K562 (cell line): ENCODE measurements at regions not wholly inside any gene's neighbourhood (a gene's known extent, or its start where the extent isn't known, plus 50 kb on each side); places are given as distances from the start of the nearest gene placed in this dataset.
"Not testable (repeated sequence)": the region's sequence is repeated elsewhere in the genome, so short reads cannot be mapped to it uniquely, and the experiment has no call there.

Experiments used
- CTCF ChIP-seq, 3 experiments: IDR thresholded peaks in 2 of 3; conservative IDR thresholded peaks in 1 of 3; 2 replicates each; pipeline ENCODE4 v1.5.1; 2011 to 2012; ENCODE audit warnings: low read length in 3 of 3, mild to moderate bottlenecking in 3 of 3, control low read depth in 2 of 3, improper control_type of control experiment in 1 of 3, inconsistent platforms in 1 of 3, low read depth in 1 of 3, mixed read lengths in 1 of 3, moderate library complexity in 1 of 3; ENCODE audit not compliant: insufficient read depth in 2 of 3
- ELF1 ChIP-seq: fragments of 200-800 bp; sonication (Bioruptor generic); IDR thresholded peaks from 2 replicates; pipeline ENCODE4 v1.6.1; 2016; ENCODE audit warnings: missing genetic modification characterization, missing compliant biosample characterization
- IRF1 ChIP-seq: sonication (generic); formaldehyde crosslinking; IDR thresholded peaks from 2 replicates; pipeline ENCODE4 v1.8.0; 2022; ENCODE audit warnings: missing genetic modification reagents, mild to moderate bottlenecking, borderline replicate concordance
- IRF9 ChIP-seq: fragments of 450-650 bp; IDR thresholded peaks from 2 replicates; pipeline ENCODE4 v1.6.1; 2016; ENCODE audit warnings: missing biosample characterization, missing genetic modification characterization
- MAFK ChIP-seq: IDR thresholded peaks from 2 replicates; pipeline ENCODE4 v1.6.1; 2011; ENCODE audit warnings: low read length, improper control_type of control experiment
- MBD2 ChIP-seq: sonication (generic); IDR thresholded peaks from 2 replicates; pipeline ENCODE4 v1.6.1; 2016; ENCODE audit warnings: low read depth, borderline replicate concordance
- THAP7 ChIP-seq: fragments of 250-450 bp; sonication (Bioruptor Pico); IDR thresholded peaks from 2 replicates; pipeline ENCODE4 v1.5.0; 2021
- USF2 ChIP-seq: sonication (generic); formaldehyde crosslinking; IDR thresholded peaks from 2 replicates; pipeline ENCODE4 v1.5.0; 2020; ENCODE audit warnings: missing genetic modification reagents
- ZBTB49 ChIP-seq: sonication (generic); formaldehyde crosslinking; IDR thresholded peaks from 2 replicates; pipeline ENCODE4 v1.8.0; 2022; ENCODE audit warnings: missing genetic modification reagents, mild to moderate bottlenecking, borderline replicate concordance
- ZBTB7A ChIP-seq: IDR thresholded peaks from 2 replicates; pipeline ENCODE4 v1.6.1; 2011; ENCODE audit warnings: low read depth, mild to moderate bottlenecking, low read length, moderate library complexity, borderline replicate concordance; ENCODE audit not compliant: control insufficient read depth
- ZNF140 ChIP-seq: fragments of 250-450 bp; sonication (Bioruptor Pico); IDR thresholded peaks from 2 replicates; pipeline ENCODE4 v1.8.0; 2021; ENCODE audit warnings: moderate library complexity, mild to moderate bottlenecking, inconsistent platforms

GRCh38 chr9:7417397-7417796, 382.2 kb downstream of the DMAC1 start:
- TF ChIP-seq CTCF (IDR thresholded peaks at IDR 0.05 in 2 of 3, conservative IDR thresholded peaks at IDR 0.05 in 1 of 3; ENCODE audit: insufficient read depth in 2 of 3, low read depth in 1 of 3, low read length in 3 of 3); MBD2; THAP7 (CRISPR knock-in tag); IRF1 (CRISPR knock-in tag); ZNF140; ZBTB49 (CRISPR knock-in tag); ZBTB7A; MAFK; ELF1 (tag); USF2 (CRISPR knock-in tag); IRF9 (tag): not testable (repeated sequence)
